GM21360 (cell line): ENCODE measurements at regions not wholly inside any gene's neighbourhood (a gene's known extent, or its start where the extent isn't known, plus 50 kb on each side); places are given as distances from the start of the nearest gene placed in this dataset.
"Not testable (repeated sequence)": the region's sequence is repeated elsewhere in the genome, so short reads cannot be mapped to it uniquely, and the experiment has no call there.

Experiments
- ATAC-seq: cut with Tn5 transposase; IDR thresholded peaks from one replicate; pipeline ENCODE4 v1.9.1; 2021; ENCODE audit warnings: mild to moderate bottlenecking, moderate library complexity; ENCODE audit not compliant: unreplicated experiment

DNA sequence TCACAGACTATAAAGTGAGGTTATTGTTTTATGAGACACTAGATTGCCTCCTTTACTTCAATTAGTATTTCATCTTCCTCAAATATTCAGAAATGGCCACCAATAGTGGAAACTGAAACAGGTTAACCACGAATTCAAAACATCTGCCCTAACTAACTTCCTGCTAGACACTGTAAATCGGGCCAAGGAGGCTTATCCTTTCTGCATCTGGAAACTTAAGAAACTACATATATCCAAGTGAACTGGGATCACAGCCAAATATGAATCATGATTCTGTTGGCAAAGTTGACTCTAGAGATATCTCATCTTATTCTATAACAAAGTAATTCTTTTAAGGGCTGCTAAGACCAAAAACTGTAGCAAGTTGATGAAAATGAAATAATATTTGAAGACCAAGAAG lies 136.6 kb upstream of the ZC3H15 start:
- no peak for ATAC-seq

DNA sequence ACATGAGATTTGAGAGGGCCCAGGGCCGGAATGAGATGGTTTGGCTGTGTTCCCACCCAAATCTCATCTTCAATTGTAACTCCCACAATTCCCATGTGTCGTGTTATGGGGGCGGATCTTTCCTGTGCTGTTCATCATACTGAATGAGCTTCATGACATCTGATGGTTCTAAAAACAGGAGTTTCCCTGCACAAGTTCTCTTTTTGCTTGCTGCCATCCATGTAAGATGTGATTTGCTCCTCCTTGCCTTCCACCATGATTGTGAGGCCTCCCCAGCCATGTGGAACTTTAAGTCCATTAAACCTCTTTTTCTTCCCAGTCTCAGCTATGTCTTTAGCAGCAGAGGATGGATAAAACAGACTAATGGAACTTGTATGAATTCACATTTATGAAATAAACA lies 131.9 kb upstream of the ZC3H15 start:
- ATAC-seq: not testable (repeated sequence)

DNA sequence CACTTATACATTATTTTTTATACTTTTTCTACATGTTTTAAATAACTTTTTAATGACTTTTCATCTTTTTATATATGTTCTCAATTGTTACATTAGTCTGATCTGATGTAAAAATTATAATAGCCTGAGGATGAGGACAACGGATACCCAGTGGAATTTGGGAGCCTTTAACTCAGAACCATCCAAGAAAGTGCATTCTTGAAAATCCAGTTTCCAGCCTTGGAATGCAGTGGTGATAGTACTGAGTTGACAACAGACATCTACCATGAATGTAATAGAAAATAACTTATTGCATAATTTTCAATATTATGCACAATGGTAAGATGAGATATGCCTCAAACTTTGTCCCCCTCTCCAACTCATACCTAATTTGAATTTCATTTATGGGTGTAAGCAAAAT lies 120.7 kb upstream of the ZC3H15 start:
- ATAC-seq: no peak

DNA sequence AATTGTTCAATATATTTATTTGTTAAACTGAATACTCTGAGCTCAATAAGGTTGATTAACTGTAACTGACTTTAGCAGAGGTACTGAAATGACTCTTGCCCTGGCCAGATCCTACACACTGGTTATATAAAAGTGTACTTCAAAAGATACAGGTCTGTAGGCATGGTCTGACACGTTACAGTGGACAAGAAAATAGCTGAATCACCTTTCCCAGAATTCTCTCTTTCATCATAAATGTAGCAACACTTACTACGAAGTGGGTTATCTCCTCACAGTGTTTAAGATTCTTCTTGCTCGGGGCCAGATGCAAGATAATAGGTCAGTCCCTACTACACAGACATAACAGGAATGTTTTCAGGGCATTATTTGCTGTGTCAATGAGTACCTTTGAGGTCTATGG lies 107.0 kb upstream of the ZC3H15 start:
- no peak for ATAC-seq

DNA sequence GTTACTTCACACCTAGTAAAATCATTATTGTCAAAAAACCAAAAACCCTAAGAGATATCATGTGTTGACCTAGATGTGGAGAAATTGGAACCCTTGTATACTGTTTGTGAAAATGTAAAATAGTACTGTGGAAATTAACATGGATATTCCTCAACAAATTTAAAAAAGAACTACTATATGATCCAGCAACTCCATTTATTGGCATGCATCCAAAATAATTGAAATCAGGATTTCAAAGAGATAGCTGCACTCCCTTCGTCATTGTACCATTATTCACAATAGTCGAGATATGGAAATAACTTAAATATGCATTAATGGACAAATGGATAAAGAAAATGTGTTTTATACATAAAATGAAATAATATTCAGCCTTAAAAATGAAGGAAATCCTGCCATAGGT lies 105.3 kb upstream of the ZC3H15 start:
- ATAC-seq: no peak

DNA sequence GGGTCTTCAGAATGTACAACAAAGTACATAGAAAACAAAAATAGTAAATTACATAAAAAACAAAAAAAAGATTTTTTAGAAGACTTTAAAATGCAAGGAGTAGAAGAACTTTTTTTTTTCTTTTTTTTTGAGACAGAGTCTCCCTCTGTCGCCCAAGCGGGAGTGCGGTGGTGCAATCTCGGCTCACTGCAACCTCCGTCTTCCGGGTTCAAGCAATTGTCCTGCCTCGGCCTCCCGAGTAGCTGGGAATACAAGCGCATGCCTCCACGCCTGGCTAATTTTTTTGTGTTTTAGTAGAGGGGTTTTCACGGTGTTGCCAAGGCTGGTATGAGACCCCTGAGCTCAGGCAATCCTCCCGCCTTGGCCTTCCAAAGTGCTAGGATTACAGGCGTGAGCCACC lies 104.5 kb upstream of the ZC3H15 start:
- no peak for ATAC-seq

DNA sequence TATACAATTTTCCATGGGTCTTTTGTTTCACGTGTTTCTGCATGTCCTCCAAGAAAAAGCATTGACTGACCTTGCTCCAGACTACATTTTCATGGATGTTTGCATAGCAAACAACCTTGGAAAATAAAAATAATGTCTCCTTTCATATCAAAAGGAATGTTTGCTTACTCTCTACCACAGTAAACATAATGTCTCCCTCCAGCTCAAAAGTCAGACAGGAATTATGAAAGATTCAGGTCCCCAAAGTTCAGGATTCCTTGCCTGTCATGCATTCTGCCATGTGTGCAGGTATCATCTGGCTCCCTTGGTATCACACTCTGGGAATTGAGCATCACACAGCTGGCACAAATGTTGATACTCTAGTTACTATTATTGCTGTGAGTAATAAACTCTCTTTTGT lies 103.1 kb upstream of the ZC3H15 start:
- no peak for ATAC-seq

DNA sequence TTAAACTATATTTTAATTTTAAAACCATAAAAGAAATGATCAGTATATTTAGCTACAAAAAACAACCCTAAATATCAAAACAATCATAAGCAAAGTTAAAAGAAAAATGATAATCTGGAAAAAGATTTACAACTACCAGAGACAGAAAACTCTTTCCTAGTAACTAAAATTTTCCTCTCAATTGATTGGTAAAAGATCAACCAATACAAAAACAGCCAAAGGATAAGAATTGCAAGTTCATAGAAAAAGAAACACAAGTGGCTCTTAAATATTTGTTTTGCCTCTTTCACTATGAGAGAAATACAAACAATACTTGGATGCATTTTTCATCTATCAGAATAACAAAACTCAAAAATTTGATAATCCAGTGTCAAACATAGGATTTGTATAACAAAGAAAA lies 101.8 kb upstream of the ZC3H15 start:
- ATAC-seq: no peak

DNA sequence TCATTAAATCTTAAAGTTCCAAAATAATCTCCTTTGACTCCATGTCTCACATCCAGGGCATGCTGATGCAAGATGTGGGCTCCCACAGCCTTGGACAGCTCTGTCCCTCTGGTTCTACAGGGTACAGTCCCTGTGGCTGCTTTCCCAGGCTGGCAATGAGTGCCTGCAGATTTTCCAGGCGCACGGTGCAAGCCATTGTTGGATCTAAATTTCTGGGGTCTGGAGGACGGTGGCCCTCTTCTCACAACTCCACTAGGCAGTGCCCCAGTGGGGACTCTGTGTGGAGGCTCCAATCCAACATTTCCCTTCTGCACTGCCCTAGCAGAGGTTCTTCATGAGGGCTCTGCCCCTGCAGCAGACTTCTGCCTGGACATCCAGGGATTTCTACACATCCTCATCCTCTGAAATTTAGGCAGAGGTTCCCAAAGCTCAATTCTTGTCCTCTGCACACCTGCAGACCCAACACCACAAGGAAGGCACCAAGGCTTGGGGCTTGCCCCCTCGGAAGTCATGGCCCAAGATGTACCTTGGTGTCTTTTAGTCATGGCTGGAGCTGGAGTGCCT lies 100.3 kb upstream of the ZC3H15 start:
- not testable (repeated sequence) for ATAC-seq

DNA sequence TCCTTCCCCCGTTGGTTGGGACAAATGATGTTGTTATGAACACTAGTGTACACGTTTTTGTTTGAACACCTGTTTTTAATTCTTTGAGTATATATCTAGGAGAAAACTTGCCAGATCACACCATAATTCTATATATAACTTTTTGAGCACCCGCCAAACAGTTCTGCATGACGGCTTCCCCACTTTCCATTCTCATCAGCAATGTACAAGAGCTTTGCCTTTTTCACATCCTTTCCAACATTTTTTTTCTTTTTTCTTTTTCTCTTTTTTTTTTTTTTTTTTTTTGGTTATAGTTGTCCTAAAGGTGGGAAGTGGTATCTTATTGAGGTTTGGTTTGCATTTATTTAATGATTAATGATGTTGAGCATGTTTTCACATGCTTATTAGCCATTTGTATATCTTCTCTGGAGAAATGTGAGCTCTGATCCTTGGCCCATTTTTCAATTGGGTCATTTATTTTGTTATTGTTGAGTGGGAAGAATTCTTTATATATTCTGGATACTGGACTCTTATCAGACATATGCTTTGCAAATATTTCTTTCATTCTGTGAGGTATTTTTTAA lies 86.9 kb upstream of the ZC3H15 start:
- ATAC-seq: peak; percentile 100

DNA sequence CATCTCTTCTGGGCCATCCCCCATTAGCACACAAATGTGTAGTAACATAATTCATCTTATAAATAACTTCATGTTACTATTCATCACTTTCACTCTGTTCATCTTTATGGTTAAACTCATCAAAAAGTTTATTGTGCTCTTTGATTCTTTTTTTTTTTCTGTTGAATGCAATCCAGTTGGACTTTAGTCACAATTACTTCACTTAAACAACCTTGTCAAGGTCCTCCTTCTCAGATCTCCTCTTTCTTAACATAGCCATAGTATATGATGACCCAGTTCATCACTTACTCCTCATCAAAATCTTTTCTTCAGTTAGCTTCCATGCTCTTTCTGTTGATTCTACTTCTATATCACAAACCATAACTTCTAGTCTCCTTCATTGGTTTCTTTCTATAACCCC lies 80.2 kb upstream of the ZC3H15 start:
- ATAC-seq: no peak

DNA sequence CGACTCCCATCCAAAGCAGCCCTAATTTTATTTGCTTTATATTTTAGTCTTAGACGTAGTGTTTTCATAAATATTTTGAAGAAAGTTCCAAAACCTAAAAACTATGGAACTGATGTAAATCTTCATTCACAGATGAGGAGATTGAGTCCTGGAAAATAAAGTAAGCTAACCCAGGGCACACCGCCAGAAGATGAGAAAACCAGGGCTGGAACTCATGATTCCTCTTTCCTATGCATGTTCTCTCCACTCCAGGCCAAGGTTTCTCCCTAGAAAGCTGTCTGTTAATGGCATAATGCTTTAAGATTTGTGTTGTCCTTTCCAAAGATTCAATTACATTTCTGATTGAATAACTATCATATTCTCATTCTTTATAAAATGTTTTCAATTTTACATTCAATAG lies 78.4 kb upstream of the ZC3H15 start:
- ATAC-seq: no peak

DNA sequence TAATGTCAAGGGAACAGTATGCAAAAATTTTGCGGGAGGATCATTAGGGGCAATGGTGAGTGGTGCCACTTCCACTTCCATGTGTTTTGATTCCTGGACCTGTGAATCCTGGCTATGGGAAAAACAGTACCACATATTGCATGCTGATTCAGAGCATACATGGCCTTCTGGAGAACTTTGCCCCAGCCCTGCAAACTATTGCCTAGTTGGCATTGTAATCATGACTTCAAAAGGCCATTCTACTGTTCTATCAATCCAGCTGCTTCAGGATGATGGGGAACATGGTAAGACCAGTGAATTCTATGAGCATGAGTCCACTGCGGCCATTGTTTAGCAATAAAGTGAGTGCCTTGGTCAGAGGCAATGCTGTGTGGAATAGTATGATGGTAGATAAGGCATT lies 75.3 kb upstream of the ZC3H15 start:
- no peak for ATAC-seq

DNA sequence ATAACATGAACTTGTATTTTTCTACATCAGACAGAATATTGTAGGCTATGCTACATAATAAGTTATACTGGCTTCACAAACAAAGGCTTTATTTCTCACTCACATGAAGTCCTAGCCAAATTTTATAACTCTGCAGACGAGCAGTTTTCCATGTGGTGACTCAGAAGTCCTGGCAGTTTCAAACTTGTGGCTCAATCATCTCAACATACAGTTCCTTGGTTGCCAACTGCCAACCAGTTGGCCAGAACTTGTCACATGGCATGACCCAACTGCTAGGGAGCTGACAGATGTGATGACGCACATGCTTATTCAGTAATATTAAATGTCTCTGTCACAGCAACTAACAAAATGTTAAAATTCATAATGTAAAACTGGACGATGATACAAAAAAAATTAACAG lies 63.8 kb upstream of the ZC3H15 start:
- no peak for ATAC-seq

DNA sequence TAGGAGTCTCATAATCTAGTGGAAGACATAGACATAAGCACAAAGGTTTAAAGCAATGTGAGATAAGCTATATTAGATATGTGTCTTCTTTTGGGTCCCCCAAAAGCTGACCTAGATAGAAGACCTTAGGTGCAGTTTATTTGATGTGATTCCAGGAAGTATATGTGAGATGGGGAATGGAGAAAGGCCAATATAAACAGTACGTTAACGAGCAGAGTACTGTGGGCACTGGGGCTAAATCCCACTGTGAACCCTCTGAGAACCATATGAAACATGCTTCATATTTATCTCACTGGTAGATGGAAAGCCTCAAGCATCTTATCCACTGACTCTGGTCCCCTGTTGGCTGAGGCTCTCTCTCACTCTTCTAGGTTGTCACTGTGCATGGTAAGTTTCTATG lies 62.6 kb upstream of the ZC3H15 start:
- ATAC-seq: no peak

DNA sequence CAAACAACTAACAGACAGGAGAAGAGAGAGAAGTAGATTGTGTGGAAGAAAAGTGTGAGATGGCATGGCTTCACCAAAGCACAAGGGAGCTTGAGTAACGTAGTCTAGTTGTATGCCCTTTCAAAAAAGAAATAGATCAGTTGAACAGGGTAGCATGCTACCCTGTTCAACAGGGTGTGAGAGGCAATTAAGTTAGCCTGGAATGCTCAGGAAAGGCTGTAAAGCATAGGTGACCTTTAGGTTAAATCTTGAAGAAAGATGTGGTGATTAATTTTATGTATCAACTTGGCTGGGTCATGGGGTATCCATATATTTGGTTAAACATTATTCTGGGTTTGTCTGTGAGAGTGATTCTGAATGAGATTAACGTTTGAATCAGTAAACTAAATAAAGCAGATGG lies 61.8 kb upstream of the ZC3H15 start:
- no peak for ATAC-seq

DNA sequence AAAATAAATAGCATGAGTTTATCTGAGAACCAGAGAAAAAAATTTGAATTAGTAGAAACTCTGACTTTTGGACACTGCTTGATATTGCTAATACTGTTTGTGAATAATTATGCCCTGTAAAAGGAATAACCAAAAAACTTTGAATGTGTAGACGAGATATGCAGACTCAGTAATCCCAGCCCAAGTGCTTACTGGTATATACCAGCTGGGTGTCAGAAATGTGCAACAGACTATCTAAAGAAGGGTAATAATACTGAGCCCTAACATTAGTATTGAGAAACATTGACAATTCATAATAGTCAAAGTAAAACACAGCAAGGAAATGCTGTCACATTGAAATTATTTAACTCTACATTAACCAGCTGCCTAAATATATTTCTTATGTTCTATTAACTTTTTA lies 60.5 kb upstream of the ZC3H15 start:
- no peak for ATAC-seq

DNA sequence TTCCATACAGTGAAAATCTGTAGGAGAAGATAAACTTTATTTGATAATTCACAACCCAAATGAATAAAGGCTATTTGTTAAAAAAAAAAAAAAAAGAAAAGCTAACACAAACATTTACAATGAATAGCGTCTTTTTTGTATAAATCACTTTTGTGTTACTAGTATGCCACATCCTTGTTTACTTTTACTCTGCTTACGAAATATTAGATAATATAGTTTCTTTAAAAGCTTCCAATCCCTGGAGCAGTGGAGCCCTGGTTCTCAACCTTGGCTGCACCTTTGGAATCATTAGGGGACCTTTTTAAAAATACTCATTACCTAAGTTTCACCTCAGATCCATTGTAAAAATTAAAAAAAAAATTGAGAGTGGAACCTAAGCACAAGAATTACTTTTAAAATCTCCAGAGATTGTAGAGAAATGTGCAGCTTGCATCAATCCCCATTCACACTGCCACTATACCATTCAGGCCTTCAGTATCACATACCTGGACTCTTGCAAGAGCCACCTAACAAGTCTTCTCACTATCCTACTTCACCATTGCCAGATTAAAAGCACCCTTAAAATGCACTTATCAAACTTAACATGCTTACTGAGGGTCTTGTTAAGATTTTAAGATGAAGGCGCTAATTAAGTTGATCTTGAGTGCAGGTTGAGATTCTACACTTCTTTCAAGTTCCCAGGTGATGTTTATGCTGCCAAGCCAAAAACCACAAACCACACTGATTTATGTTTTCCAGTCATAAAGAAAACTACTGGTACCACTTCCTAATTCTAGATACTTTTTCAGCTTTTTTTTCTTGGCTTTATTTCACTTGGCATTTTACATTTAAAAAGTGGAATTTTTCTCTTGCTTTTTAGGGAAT lies 59.7 kb upstream of the ZC3H15 start:
- ATAC-seq: peak; percentile 93

DNA sequence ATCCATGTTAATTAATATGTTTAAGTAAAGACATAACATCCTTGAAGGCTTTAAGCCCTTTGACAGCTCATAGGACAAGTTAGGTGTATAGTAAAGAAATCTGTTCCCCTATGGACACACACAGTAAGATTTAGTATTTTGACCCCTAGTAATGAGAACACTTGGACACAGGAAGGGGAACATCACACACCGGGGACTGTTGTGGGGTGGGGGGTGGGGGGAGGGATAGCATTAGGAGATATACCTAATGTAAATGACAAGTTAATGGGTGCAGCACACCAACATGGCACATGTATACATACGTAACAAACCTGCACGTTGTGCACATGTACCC lies 59.1 kb upstream of the ZC3H15 start:
- peak; percentile 24 for ATAC-seq

DNA sequence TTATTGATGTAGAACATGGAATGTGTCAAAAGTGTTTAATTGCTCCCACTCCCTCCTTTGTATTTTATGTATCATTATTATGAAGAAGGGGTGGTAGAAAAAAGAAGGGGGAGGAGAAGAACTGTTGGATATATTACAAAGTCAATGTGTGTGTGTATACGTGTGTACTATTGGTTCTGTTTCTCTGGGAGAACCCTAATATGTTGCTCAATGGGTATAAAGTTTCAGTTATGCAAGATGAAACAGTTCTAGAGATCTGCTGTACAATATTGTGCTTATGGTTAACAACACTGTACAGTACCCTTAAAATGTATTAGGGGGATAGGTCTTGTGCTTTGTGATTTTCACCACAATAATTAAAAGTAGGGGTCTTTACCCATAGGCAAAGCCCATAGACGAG lies 58.1 kb upstream of the ZC3H15 start:
- no peak for ATAC-seq

DNA sequence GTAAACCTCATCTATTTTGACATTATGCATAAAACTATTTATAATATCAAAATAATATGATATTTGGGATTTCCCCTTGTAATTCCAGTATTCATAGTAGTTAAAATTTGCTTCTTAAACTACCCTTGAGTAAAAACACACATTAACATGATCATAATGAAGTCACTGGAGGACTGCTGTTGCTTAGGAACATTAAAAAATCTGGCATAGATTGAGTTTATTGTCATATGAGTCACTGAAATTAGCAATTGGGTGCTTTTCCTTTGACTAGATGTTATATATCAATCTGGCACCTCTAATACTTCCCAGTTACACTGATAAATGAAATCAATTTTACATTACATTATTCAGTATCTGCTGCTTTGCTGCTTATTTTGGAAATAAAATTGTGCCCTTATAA lies 57.0 kb upstream of the ZC3H15 start:
- ATAC-seq: no peak

DNA sequence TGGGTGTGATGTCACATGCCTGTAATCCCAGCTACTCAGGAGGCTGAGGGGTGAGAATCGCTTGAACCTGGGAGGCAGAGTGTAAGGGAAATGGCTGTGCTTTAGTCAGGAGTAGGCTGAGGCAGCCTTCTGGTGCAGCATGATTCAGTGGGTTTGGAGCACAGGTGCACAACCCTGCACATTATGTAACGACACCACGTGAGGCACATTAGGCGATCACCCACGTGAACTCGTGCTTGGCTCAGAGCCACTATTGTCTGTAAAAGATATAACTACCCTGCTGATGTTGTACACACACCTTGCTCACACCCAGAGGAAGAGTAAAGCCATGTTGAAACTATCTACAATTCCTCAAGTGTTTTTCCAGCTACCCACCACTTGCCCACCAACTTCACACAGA lies 54.8 kb upstream of the ZC3H15 start:
- ATAC-seq: no peak

DNA sequence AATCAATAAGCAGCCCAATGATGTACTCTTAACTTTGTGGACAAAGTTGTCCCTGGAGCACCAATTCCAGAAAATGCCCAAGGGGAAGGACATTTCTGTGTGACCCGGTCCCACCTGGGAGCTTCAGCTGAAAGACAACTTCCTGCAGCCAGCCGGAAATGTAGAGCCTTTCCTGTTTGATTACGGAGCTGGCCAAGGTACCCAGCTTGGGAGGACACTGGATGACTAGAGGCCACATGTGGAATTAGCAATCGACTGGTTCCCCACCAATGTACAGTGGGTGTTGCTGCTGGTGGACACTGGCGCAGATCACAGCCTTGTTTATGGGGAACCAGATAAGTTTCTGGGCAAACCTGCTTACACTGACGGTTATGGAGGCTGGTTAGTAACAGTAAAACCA lies 53.0 kb upstream of the ZC3H15 start:
- ATAC-seq: no peak
